NOMO-1 treated with dmso at 0.1 percent for 144 hours (cell line): ENCODE measurements at regions not wholly inside any gene's neighbourhood (a gene's known extent, or its start where the extent isn't known, plus 50 kb on each side); places are given as distances from the start of the nearest gene placed in this dataset.

ENCODE experiments used
- DNase-seq: peaks from one replicate; lab custom pipeline; 2025; ENCODE audit not compliant: unreplicated experiment; lab: John Stamatoyannopoulos, UW

DNA sequence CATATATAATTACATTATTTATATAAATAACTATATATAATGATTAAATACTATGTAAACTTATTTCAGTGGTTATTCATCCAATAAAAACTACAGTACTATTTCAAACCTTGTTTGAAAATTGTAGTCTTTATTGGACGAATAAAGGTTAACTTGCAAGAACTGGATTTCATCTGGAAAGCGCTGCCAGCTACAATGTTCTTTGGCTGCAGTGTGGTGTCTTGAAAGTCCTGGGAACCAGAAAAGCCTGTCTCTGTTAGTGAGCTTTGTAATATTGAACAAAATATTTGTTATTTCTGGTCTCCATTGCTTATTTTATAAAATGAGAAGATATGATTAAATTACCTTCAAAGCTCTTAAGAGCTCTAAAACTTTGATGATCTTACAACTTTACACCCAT lies 763.6 kb downstream of the ADGRL2 start:
- no peak for DNase-seq

DNA sequence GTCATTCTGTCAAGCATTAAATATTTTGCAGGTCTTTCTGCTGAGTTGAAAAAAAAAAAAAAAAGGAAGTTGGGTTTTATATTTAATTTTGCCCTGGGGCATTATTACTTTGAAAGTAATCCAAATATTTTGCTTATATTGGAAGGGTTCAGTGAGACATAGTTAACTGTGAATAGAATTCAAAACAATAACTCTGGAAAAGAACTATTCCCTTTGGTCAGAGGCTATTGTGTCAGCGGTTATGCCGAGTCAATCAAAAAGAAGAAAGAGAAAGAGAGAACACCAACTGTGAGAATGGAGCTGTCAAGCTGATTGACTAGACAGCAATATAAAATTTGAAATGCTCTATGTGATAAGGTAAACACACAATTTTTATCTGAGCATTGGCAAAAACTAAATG lies 761.7 kb downstream of the ADGRL2 start:
- DNase-seq, result no peak

DNA sequence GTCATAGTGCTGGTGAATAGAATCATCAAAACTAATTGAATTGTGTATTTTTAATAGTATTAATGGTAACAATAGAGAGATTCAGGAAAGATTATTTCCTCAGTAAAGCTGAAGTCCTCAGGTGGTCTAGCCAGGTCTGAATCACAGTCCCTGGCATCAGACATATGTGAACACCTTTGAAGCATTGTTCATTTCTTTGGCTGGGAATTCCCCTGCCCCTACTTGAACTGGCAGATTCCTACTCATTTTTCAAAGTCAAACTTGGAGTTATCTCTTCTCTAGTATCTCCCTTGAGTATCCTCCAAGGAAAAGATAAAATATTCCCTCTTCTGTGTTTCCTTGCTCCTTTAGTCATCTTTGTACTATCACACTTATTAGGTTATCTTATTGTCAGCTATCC lies 759.8 kb downstream of the ADGRL2 start:
- DNase-seq, result no peak

DNA sequence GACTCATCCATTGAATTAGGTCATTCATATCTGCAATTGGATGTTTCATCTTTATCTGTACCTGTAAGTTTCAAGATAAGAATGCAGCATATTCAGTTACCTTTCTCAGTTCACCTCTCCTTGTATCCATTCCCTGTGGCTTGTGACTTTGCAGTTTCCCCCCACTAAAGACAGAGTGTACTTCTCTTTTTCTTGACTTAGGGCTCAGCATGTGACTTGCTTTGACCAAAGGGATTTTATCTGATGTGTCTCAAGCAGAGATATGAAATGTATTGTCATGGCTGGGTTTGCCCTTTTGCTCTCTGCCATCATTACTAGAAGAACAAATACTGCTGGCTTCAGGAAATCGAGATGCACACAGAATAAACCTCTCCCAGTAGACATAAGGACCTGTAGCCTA lies 754.8 kb downstream of the ADGRL2 start:
- DNase-seq, result no peak

GRCh38 chr1:82549841-82550240 lies 749.1 kb downstream of the ADGRL2 start:
- no peak for DNase-seq

DNA sequence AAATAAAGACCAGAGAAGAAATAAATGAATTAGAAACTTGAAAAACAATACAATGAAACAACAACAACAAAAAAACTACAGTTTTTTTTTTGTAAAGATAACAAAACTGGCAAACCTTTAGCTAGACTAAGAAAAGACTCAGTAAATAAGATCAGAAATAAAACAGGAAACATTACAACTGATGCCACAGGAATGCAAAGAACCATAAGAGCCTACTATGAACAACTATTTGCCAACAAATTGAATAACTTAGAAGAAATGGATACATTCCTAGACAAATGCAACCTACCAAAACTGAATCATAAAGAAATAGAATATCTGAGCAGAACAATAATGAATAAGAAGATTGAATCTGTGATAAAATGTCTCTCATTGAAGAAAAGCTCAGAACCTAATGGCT lies 742.0 kb downstream of the ADGRL2 start:
- no peak for DNase-seq

DNA sequence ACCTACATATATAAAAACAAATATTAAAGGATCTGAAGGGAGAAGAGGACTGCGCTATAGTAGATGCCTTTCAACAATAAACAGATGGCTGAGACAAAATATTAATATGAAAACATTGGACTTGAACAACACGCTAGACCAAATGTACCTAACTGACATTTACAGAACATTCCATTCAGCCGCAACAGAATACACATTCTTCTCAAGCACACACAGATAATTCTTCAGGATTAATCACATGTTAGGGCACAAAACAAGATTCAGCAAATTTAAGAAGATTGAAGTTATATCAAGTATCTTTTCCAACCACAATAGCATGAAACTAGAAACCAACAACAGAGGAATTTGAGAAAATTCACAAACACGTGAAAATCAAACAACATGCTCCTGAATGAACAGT lies 741.4 kb downstream of the ADGRL2 start:
- DNase-seq, result no peak

GRCh38 chr1:82540006-82540405 lies 739.3 kb downstream of the ADGRL2 start:
- DNase-seq, result no peak

DNA sequence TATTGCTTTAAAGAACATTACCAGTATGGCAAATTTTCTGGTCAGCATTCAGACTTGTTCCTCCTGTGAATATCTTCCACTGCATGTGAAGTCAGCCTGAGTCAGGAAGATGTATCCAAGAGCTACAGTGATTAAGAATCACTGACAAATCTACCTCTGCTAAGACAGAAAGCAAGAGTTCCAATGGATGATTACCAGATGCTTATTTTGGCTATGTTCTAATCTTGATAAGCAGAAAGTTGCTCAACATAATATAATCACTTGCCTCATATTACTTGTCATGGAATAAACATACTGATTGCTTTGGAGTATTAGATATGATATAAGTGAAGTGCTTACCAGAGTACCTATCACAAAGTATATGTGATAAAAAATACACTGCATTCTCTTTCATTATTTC lies 738.1 kb downstream of the ADGRL2 start:
- no peak for DNase-seq

DNA sequence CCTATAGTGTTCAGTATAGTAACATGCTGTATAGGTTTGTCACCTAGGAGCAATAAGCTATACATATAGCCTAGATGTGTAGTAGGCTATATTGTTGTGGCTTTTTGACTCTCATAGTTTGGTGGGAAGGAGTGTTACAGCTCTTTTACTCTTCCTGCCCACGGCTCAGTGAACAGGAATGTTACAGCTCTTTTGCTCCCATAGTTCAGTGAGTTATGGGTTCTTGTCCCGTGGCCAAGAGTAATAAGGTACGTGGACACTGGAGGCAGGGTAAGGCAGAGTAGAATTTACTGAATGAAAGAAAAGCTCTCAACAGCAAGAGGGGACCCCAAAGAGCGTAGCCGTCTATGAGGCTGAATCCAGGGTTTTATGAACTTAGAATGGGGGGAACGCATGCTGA lies 734.3 kb downstream of the ADGRL2 start:
- DNase-seq, result no peak

DNA sequence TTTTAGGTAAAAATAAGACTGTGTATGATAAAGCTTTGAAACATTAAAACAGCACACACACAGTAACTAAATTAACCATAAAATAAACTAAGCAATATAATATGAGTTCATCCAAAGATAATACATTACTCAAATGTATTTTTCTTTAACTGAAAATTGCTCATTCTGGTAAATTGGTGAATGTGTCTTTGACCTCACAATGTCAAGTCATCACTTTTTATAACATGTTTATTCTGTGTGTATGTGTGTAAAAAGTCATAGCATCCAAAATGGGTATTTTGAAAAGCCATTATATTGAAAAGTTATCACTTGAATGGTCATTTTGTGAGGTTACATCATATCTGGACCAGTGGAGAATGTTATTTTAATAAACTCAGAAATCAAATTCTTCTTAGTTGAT lies 724.6 kb downstream of the ADGRL2 start:
- DNase-seq, result no peak

DNA sequence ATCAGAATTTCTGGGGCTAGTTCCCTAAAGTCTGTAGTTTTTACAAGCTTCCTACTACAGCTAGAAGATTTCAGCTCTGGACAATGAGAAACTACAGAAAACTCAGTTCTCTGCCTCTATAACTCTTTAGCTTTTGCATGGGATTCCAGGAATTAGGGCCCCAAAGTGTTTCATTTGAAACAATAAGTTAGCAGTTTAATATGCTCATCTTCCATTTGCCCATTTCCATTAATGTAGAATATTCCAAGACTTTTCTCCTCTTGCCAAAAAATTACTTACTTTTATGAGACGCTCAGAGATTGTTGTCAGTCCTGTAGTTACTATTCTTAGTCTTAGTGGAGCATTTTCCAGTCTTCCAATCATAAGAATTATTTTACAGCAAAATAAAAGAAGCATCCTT lies 719.9 kb downstream of the ADGRL2 start:
- no peak for DNase-seq

GRCh38 chr1:82517586-82517985 lies 716.9 kb downstream of the ADGRL2 start:
- no peak for DNase-seq

GRCh38 chr1:82515650-82516049 lies 714.9 kb downstream of the ADGRL2 start:
- DNase-seq, result peak; percentile 67

DNA sequence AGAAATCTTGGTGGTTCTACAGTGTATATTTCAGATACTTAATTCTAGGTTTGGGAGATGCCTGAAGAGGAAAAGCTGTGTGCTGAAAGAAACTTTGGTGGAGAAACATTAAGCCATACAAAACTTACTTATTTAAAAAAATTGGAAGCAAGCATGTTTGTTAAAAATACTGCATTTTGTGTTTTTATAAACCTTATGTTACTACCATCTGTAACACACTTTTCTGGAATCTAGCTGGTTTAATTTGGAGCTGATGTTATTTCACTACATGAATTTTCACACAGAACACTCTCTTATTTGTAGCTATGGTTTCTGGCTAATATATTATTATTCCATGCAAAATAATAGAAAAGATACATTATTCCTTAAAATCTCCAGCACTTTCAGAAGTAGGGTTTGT lies 710.7 kb downstream of the ADGRL2 start:
- no peak for DNase-seq

DNA sequence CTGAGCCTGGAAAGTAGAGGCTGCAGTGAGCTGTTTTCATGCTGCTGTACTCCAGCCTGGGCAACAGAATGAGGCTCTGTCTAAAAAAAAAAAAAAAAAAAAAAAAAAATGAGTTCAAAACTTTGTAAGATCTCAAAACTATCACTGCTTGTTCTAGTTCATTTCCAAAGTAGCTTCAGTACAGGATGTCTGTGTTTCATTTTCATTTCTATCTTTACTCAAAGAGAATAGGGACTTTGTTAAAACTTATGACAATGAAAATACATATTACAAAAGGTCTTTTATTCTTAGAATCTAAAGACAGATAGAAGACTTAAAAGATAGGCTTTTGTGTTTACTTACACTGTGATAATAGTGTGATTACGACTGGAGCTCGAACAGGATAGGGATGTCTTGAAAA lies 709.7 kb downstream of the ADGRL2 start:
- DNase-seq, result no peak

GRCh38 chr1:82507011-82507410 lies 706.3 kb downstream of the ADGRL2 start:
- DNase-seq, result no peak

- no peak for DNase-seq
Measured at GRCh38 chr1:82503822-82504221, 703.1 kb downstream of the ADGRL2 start.

- no peak for DNase-seq
Measured at GRCh38 chr1:82499022-82499421, 698.3 kb downstream of the ADGRL2 start.

DNA sequence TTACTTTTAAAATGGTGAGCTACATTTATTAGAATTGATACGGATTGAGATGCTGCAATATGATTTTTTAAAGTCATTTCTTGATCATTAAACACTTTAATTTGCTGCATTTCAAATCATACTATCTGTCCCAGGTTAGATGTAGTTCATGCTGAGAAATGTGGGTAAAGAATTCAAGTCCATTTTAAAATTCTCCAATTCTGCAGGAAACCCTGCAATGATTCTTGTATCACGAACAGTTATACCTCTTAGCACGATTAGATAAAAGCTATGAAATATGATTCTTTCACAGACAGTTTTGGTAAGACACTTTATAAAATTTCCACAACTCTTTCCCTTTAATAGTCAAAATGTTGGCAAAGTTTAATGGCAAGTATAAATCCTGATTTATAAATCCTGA lies 693.4 kb downstream of the ADGRL2 start:
- DNase-seq, result no peak

GRCh38 chr1:82492159-82492558 lies 691.4 kb downstream of the ADGRL2 start:
- no peak for DNase-seq

GRCh38 chr1:82491301-82492048 lies 690.7 kb downstream of the ADGRL2 start:
- no peak for DNase-seq

GRCh38 chr1:82487778-82488177 lies 687.0 kb downstream of the ADGRL2 start:
- no peak for DNase-seq
